HG03520 (cell line): ENCODE measurements at regions not wholly inside any gene's neighbourhood (a gene's known extent, or its start where the extent isn't known, plus 50 kb on each side); places are given as distances from the start of the nearest gene placed in this dataset.
"Not testable (repeated sequence)": the region's sequence is repeated elsewhere in the genome, so short reads cannot be mapped to it uniquely, and the experiment has no call there.

Source experiments
- ATAC-seq: cut with Tn5 transposase; IDR thresholded peaks from one replicate; pipeline ENCODE4 v1.9.1; 2021; ENCODE audit warnings: mild to moderate bottlenecking, moderate library complexity; ENCODE audit not compliant: unreplicated experiment

DNA sequence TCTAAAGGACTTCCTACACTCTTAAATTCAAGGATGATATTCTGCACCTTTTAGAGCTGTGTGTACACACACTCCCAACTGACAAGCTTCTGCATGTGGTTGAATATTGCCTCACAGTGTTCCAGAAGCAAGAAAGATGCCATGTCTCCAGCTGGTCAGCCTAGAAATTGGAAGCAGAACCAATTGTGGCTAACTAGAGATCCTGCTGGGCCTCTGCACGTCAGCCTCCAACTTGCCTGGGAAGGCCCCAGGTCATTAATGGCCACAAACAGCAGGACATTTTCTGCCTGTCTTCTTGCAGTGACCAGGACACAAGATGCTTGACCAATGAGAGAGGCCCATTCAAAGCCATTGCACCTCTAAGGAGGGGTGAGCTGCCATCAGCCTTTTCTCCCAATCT lies 571.9 kb upstream of the BRINP1 start:
- no peak for ATAC-seq

- no peak for ATAC-seq
Measured at GRCh38 chr9:119938871-119939270, 569.6 kb upstream of the BRINP1 start.

- no peak for ATAC-seq
Measured at GRCh38 chr9:119934497-119934896, 565.3 kb upstream of the BRINP1 start.

DNA sequence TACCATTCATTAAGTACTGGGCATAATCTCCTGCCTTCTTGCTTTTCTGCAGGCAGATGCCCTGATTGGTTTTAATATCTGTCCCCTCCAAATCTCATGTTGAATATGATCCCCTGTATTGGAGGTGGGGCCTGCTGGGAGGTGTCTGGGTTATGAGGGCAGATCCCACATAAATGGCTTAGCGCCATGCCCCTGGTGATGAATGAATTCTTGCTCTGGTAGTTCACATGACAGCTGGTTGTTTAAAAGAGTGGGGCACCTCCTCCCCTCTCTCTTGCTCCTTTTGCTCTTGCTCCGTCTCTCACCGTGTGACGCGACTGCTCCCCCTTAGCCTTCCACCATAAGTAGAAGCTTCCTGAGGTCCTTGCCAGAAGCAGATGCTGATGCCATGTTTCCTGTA lies 564.0 kb upstream of the BRINP1 start:
- no peak for ATAC-seq

GRCh38 chr9:119924736-119925135 lies 555.5 kb upstream of the BRINP1 start:
- ATAC-seq, result no peak

GRCh38 chr9:119917175-119917574 lies 547.9 kb upstream of the BRINP1 start:
- no peak for ATAC-seq

DNA sequence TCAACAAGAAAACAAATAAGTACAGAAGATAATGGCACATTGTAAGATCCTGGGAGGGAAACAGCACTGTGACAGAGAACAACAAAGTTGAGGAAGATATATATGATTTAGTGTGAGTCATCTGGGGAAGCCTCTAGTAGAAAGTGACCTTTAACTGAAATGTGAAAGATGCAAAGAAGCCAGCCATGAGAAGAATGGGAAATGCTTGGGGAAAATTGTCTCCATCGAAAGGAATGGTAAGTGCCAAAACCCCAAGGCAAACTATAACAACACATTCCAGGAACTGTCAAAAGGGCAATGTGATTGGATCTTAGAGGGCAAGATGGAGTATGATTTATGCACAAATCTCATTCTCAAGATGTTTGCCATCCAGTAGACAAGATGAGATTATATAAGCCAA lies 537.8 kb upstream of the BRINP1 start:
- ATAC-seq, result no peak

GRCh38 chr9:119905724-119906123 lies 536.5 kb upstream of the BRINP1 start:
- no peak for ATAC-seq

DNA sequence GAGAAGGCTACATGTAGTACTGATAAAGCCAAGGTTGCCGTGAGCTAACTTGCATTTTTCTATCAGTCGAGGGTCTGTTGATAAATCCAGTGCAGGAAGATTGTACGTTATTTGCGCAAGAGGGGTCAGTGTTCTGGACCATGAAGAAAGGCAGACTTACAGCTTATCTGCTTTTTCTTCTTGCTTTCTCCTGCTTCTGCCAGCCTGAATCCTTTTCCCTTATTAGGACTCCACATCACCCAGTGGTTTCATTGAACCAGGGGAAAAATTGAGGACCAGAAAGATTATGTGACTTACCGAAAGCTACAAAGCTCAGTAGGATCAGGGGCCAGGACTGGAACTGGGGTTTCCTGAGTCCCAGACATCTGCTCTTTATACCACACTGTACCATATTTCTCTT lies 534.6 kb upstream of the BRINP1 start:
- no peak for ATAC-seq

DNA sequence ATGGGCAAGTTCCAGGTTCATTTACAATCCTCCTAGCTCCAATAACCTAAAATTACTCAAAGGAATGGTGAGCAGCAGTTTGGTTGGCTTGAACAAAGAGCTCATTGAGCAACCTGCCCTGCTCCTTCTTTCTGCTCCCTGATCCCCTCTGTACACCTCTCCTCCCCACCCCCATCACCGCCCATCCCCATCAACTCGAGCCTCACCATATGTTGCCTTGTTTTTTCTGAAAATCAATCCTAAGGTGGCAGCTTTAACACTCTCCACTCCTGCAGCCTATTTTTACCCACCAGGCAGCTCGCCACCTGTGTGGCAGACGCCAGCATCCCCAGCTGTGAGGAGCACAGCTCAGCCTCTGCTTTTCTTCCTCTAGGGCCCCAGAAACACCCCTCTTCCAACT lies 533.4 kb upstream of the BRINP1 start:
- ATAC-seq, result no peak

DNA sequence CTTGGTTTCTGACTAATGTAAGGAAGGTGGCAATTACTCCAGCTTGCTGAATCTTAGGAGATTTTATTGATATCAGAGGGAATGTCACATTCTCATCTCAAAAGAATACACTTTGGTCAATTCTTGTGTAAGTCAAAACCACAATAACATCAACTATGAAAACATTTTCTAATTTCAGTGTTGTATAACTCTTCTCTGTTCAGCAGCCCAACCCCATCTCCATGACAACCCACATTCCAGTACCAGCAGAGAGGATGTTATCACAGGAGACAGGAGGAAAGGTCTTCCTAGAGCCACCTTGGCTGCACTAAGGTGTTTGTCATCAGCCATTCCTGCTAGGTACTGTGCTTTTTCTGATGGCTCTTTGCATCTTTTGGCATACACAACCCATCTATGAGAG lies 529.1 kb upstream of the BRINP1 start:
- no peak for ATAC-seq

DNA sequence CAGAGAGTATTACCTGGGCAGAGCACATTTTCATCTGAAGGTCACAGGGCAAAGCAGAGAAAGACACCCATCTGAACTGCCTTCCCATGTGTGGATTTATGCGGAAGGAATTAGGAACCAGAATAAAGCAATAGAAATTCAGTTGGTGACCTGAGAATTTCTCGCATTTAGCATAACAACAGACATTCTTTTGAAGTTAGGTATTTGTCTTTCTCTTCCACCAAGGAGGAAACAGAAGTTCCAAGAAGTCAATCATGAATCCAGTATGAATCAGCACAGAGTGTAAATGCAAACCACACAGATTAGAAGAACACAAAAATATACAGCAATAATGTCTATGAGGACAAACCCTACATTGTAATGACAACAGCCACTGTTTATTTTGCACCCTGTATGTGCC lies 515.2 kb upstream of the BRINP1 start:
- no peak for ATAC-seq

DNA sequence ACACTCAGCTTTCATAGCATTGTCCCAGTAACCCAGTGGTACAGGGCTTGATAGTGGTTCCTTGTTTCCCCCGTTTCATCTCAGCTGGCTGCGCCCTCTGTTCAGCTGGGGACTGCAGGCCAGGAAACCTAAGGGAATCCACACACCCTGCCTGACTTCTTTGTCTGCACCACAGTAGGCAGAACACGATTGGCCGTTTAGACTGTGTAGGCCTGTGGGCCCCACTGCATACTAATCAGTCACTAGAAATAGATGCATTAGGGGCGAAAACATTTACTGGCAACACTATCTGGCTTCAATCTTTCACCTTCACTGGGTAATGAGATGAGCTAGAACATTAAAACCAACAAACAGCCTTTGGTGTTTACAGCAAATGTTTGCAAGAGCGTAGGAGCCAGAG lies 512.7 kb upstream of the BRINP1 start:
- ATAC-seq, result no peak

GRCh38 chr9:119880361-119880760 lies 511.1 kb upstream of the BRINP1 start:
- ATAC-seq, result no peak

- ATAC-seq, result no peak
Measured at GRCh38 chr9:119877306-119877705, 508.1 kb upstream of the BRINP1 start.

GRCh38 chr9:119873877-119874276 lies 504.6 kb upstream of the BRINP1 start:
- no peak for ATAC-seq

DNA sequence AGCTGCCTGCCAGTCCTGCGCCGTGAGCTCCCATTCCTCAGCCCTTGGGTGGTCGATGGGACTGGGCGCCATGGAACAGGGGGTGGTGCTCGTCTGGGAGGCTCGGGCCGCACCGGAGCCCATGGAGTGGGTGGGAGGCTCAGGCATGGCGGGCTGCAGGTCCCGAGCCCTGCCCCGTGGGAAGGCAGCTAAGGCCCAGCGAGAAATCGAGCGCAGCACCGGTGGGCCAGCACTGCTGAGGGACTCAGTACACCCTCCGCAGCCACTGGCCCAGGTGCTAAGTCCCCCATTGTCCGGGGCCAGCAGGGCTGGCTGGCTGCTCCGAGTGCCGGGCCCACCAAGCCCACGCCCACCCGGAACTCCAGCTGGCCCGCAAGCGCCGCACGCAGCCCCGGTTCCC lies 501.0 kb upstream of the BRINP1 start:
- not testable (repeated sequence) for ATAC-seq

DNA sequence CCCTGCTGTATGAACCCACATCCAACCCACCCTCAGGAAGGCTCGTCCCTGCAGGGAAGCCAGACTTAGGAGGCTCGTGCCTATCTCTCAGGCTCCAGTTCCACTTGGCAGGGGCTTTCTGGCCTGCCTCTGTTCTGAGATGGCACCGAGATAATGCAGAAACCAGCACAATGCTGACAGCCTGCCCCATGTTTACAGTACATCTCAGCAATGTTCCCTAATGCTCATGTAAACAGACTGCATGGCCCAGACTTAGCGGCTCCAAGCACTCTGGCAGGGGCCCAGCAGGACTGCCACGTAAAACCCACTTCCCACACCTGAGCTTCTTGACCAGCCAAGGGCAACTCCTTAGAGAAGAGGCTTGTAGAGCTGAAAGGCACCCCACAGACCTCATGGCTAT lies 499.5 kb upstream of the BRINP1 start:
- no peak for ATAC-seq

- ATAC-seq, result no peak
Measured at GRCh38 chr9:119861842-119862241, 492.6 kb upstream of the BRINP1 start.

DNA sequence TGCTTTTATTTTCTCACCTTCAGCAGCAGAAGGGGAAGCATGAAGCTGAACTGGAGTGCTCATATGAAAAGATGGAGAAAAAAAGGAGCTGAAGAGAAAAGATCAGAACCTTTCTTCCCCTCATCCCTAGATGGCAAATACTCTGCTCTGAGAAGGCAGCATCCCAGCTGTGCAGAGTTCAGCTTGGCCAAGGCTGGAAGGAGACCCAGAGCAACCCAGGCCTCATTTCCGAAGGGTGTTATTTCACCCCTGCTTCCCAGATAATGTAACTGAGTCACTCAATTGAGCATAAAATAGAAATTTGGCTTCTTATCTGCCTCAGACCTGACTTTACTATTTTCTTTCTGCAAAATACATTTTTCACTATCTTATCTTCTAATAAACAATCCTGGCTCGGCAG lies 489.9 kb upstream of the BRINP1 start:
- no peak for ATAC-seq

- no peak for ATAC-seq
Measured at GRCh38 chr9:119853126-119853525, 483.9 kb upstream of the BRINP1 start.

- no peak for ATAC-seq
Measured at GRCh38 chr9:119852390-119852789, 483.2 kb upstream of the BRINP1 start.

DNA sequence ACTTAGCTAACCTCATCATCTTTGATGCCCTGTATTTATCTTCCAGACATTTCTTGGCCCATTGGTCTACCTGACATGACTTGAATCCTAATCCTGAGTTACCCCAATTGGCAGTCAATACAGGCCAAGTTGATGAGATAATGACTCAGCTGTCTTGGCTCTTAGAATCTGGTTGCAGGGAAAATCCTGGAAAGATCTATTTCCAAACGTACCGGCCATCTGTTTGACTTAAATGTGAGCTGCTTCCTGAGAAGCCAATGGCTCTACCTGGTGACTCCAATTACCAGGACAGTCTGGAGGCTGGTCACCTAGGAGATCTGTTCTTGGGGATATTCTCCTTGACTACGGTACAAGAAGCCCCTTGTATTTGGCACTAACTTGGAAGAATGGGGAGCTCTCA lies 475.2 kb upstream of the BRINP1 start:
- no peak for ATAC-seq

DNA sequence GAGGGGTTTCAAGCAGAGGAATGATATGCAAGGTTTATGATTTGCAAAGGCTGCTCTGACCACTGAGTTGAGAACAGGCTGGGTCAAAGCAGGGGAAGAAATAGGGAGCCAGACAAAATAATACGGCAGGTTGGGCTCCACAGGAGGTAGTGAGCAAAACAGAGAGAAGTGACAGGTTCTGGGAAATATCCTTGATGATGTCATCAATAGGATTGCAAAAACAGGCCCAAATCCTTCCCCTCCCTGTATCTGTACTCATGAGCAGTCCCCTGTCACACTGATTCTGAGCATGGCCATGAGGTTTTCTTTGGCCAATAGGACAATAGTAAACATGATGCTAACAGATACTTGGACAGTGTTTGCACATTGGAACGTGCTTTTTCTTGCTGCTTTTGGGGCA lies 471.8 kb upstream of the BRINP1 start:
- ATAC-seq, result no peak
